ENCODE measurements at regions not wholly inside any gene's neighbourhood (a gene's known extent, or its start where the extent isn't known, plus 50 kb on each side); places are given as distances from the start of the nearest gene placed in this dataset.
"Not testable (repeated sequence)": the region's sequence is repeated elsewhere in the genome, so short reads cannot be mapped to it uniquely, and the experiment has no call there.

DNA sequence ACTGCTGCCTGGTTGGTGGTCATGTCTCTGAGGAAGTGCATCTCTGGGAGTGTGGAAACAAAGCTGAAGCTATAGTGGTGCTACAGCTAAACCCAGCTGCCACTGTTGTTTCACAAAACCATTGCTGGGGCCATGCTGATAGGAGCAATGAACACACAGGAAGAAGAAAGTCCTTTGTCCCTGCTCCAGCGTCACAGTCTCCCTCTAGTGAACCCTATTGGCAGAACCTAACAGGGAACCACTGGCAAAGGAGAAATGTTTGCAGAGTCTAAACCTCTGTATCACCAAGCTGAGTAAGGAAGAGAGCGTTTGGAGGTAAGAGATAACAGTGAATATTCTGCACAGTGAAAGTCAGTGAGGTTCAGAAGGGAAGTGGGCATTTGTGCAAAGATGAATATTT lies 244.0 kb downstream of the YTHDC2 start:
- H3K27ac ChIP-seq = no peak overlapping the region

DNA sequence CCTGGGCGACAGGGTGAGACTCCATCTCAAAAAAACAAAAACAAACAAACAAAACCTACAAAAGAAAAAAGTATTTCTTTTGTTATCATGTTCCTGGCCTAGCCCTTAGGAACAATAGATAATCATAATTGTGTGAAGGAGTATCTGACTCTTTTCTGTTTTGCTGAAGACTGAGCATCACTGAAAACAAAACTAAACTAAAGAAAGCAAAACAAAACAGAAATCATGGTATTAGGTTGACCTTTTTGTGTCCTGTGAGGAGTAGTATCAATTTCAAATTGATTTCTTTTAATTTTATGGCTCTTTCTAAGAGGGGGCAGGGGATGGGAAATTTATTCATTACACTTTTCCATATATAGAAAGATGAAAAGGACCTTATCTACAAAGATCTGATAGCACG lies 246.0 kb downstream of the YTHDC2 start:
- H3K27me3 ChIP-seq = no peaks in the 10 kb centered on the region
- H3K4me3 ChIP-seq = no peak overlapping the region
- H3K36me3 ChIP-seq = no peaks in the 10 kb centered on the region
- whole genome bisulfite sequencing, 2 donors = 57 to 58% methylated on average over 2 of the region's 2 CpGs
- no peaks in the 10 kb centered on the region for H3K4me1 ChIP-seq
- no peaks in the 10 kb centered on the region for H3K9me3 ChIP-seq
- no peak for DNase-seq (ENCODE audit: low spot score in 2 of 2)
- H3K27ac ChIP-seq = no peak overlapping the region
- TF ChIP-seq POLR2A (IDR thresholded peaks at IDR 0.05) (no peak), CTCF (IDR thresholded peaks at IDR 0.05) (no peak), EP300 (IDR thresholded peaks at IDR 0.05) (no peak)

More for the DNA sequence above, 244.0 kb downstream of the YTHDC2 start:
- no peaks in the 10 kb centered on the region for H3K4me1 ChIP-seq
- no peaks in the 10 kb centered on the region for H3K27me3 ChIP-seq
- no peak overlapping the region for H3K4me3 ChIP-seq
- TF ChIP-seq POLR2A (IDR thresholded peaks at IDR 0.05) (no peak), EP300 (IDR thresholded peaks at IDR 0.05) (no peak), CTCF (IDR thresholded peaks at IDR 0.05) (no peak)
- no peak for DNase-seq (ENCODE audit: low spot score in 2 of 2)
- no peaks in the 10 kb centered on the region for H3K36me3 ChIP-seq
- WGBS, 2 donors = 68 to 71% methylated on average over 2 of the region's 2 CpGs
- H3K9me3 ChIP-seq = no peaks in the 10 kb centered on the region

DNA sequence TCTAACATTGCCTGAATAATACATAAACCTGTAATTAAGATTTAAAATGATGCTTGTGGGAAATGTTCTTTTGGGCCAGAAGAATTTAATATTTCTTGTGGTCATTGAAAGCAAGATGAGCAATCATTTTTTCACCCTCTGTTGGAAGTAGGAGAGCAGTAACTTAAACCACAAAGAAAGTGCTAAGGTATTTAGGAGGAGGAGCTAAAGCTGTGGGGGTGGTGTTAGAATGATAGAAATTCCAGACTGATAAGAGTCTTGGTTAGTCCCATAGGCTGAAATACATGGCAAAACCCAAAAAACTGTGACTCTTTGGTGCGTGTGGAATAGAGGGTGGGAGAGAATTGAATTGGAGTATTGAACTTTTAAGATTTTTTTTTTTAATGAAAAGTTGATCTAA lies 247.0 kb downstream of the YTHDC2 start:
- Histone ChIP-seq H3K36me3 (no peaks in the 10 kb centered on the region), H3K4me3 (no peak overlapping the region), H3K27ac (no peak overlapping the region), H3K4me1 (no peaks in the 10 kb centered on the region), H3K27me3 (no peaks in the 10 kb centered on the region), H3K9me3 (no peaks in the 10 kb centered on the region)
- no peak for DNase-seq (ENCODE audit: low spot score in 2 of 2)
- TF ChIP-seq POLR2A (IDR thresholded peaks at IDR 0.05) (no peak), CTCF (IDR thresholded peaks at IDR 0.05) (no peak), EP300 (IDR thresholded peaks at IDR 0.05) (no peak)
- WGBS, 2 donors = 71% methylated on average over 1 of the region's 1 CpG

DNA sequence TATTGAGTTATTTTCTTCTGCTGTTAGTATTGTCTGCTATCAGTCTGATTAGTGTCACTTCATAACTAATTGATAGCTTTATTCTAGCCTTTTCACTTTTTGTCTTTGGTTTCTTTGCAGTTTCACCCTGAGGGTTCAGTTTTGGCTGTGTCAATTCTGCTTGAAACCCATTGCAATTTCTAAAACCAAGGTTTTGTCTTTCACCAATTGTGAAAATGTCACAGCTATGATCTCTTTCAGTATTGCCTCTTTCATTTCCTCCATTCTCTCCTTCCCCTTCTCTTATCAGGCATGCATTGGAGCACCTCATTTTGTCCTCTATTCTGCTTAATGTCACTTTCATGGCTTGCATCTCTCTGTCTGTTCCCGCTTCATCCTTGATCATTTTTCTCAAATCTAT lies 248.1 kb downstream of the YTHDC2 start:
- Histone ChIP-seq H3K9me3 (peaks cover 0 to 4% (median 0%) of the 10 kb centered on the region in 4 donors), H3K4me1 (no peaks in the 10 kb centered on the region), H3K36me3 (no peaks in the 10 kb centered on the region), H3K27me3 (no peaks in the 10 kb centered on the region), H3K27ac (no peak overlapping the region), H3K4me3 (no peak overlapping the region)
- WGBS, 2 donors = 79 to 100% methylated on average over 1 of the region's 1 CpG
- DNase-seq (ENCODE audit: low spot score in 2 of 2) = no peak
- TF ChIP-seq POLR2A (IDR thresholded peaks at IDR 0.05) = no peak
- no peak for TF ChIP-seq CTCF (IDR thresholded peaks at IDR 0.05)

DNA sequence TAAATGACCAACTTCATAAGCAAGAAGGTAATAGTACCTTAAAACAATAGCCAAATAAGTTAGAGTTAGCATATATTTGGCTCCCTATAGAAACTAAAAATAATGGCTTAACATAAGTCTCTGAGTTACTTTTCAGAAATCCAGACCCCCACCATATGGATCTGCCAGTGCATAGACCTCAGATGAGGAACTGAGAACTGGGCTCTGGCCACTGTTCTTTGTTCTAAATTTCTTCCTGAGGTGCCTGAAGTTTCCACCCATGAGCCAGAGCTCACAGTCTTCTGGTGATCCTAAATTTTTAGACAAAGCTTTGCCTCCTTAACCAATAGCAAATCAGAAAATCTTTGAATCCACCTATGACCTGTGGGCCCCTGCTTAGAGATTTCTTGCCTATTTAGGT lies 250.9 kb downstream of the YTHDC2 start:
- no peaks in the 10 kb centered on the region for H3K4me1 ChIP-seq
- no peak for DNase-seq (ENCODE audit: low spot score in 2 of 2)
- no peaks in the 10 kb centered on the region for H3K36me3 ChIP-seq
- H3K4me3 ChIP-seq = no peak overlapping the region
- peaks cover 0 to 21% (median 2%) of the 10 kb centered on the region in 4 donors for H3K9me3 ChIP-seq
- H3K27me3 ChIP-seq = no peaks in the 10 kb centered on the region
- no peak overlapping the region for H3K27ac ChIP-seq
- TF ChIP-seq EP300 (IDR thresholded peaks at IDR 0.05) = no peak
- no peak for TF ChIP-seq CTCF (IDR thresholded peaks at IDR 0.05)
- TF ChIP-seq POLR2A (IDR thresholded peaks at IDR 0.05) = no peak

GRCh38 chr5:113766827-113767226 lies 253.3 kb downstream of the YTHDC2 start:
- peaks cover 0 to 21% (median 2%) of the 10 kb centered on the region in 4 donors for H3K9me3 ChIP-seq
- not testable (repeated sequence) for H3K27ac ChIP-seq; H3K4me1 ChIP-seq; H3K4me3 ChIP-seq; H3K36me3 ChIP-seq; H3K27me3 ChIP-seq; DNase-seq (ENCODE audit: low spot score in 2 of 2)
- 46 to 94% methylated on average over 2 of the region's 2 CpGs for WGBS, 2 donors

All from tibial nerve (tissue), 4 donors.